ENCODE measurements at regions not wholly inside any gene's neighbourhood (a gene's known extent, or its start where the extent isn't known, plus 50 kb on each side); places are given as distances from the start of the nearest gene placed in this dataset.

GRCh38 chr9:79131246-79131774, 440.5 kb upstream of the TLE4 start:
- no peak for TF ChIP-seq CTCF (IDR thresholded peaks at IDR 0.05)
- no peak for TF ChIP-seq POLR2A (IDR thresholded peaks at IDR 0.05)
- TF ChIP-seq POLR2AphosphoS5 (IDR thresholded peaks at IDR 0.05) = no peak

All from breast epithelium (tissue), 3 donors.